Upper lobe of right lung (tissue), 1 donor: ENCODE measurements at regions not wholly inside any gene's neighbourhood (a gene's known extent, or its start where the extent isn't known, plus 50 kb on each side); places are given as distances from the start of the nearest gene placed in this dataset.

Experiments
- ATAC-seq: fragments of 200-7000 bp; cut with Tn5 transposase; one replicate; pipeline ENCODE4 v1.9.1; 2020; ENCODE audit warnings: mild to moderate bottlenecking, moderate library complexity
- DNase-seq: peaks from one replicate; pipeline ENCODE4 v3.0.0-alpha.2; 2020
- H3K27ac ChIP-seq: fragments of 200-600 bp; one replicate; pipeline ENCODE4 v1.8.0; 2022
- H3K27me3 ChIP-seq: fragments of 200-600 bp; one replicate; pipeline ENCODE4 v1.8.0; 2022; ENCODE audit warnings: mild to moderate bottlenecking
- H3K36me3 ChIP-seq: fragments of 200-600 bp; one replicate; pipeline ENCODE4 v1.8.0; 2022
- H3K4me1 ChIP-seq: fragments of 200-600 bp; one replicate; pipeline ENCODE4 v1.8.0; 2022
- H3K4me3 ChIP-seq: fragments of 200-600 bp; one replicate; pipeline ENCODE4 v1.8.0; 2022; ENCODE audit warnings: mild to moderate bottlenecking
- H3K9me3 ChIP-seq: fragments of 200-600 bp; one replicate; pipeline ENCODE4 v1.8.0; 2022
- CTCF ChIP-seq: fragments of 200-600 bp; IDR thresholded peaks from one replicate; pipeline ENCODE4 v1.8.0; 2022; ENCODE audit warnings: antibody characterized with exemption
- intact Hi-C: fragments of 100-400 bp; cut with DNase I; formaldehyde crosslinking; loops from one replicate; pipeline ENCODE4 v1.11.0; 2022
- donor health status: DM: no; HTN: yes; CAD: no; lungs with severe emphysema.

GRCh38 chr4:82213485-82214417, 160.0 kb downstream of the HNRNPD start:
- Histone ChIP-seq H3K9me3 (no peaks in the 10 kb centered on the region), H3K27ac (no peak overlapping the region), H3K27me3 (no peaks in the 10 kb centered on the region), H3K36me3 (no peaks in the 10 kb centered on the region), H3K4me3 (no peak overlapping the region), H3K4me1 (no peaks in the 10 kb centered on the region)
- DNase-seq (no peak), ATAC-seq (no peak)
- TF ChIP-seq CTCF: no peak
- intact Hi-C loops: no loop called here

- intact Hi-C loops: no loop called here
- Histone ChIP-seq H3K36me3 (no peaks in the 10 kb centered on the region), H3K27me3 (no peaks in the 10 kb centered on the region), H3K9me3 (no peaks in the 10 kb centered on the region), H3K4me1 (no peaks in the 10 kb centered on the region), H3K4me3 (no peak overlapping the region), H3K27ac (no peak overlapping the region)
- peak; percentile 56 for TF ChIP-seq CTCF
- peak; percentile 73 for ATAC-seq
- no peak for DNase-seq
These were observed 171.8 kb downstream of the HNRNPD start for GRCh38 chr4:82201805-82202641.

GRCh38 chr4:82201303-82201702, 172.5 kb downstream of the HNRNPD start:
- H3K27me3 ChIP-seq: no peaks in the 10 kb centered on the region
- H3K9me3 ChIP-seq: no peaks in the 10 kb centered on the region
- DNase-seq (peak; percentile 69), ATAC-seq (peak; percentile 76)
- H3K4me3 ChIP-seq: no peak overlapping the region
- no peaks in the 10 kb centered on the region for H3K36me3 ChIP-seq
- TF ChIP-seq CTCF: no peak
- H3K4me1 ChIP-seq: no peaks in the 10 kb centered on the region
- no peak overlapping the region for H3K27ac ChIP-seq
- intact Hi-C loops: no loop called here

- no peak for TF ChIP-seq CTCF
- ATAC-seq (no peak), DNase-seq (no peak)
- Histone ChIP-seq H3K36me3 (no peaks in the 10 kb centered on the region), H3K9me3 (no peaks in the 10 kb centered on the region), H3K27me3 (no peaks in the 10 kb centered on the region), H3K4me1 (no peaks in the 10 kb centered on the region), H3K4me3 (no peak overlapping the region), H3K27ac (no peak overlapping the region)
- intact Hi-C loops: no loop called here
These were observed 173.7 kb downstream of the HNRNPD start for GRCh38 chr4:82200046-82200445.

GRCh38 chr4:82194329-82194728, 179.5 kb downstream of the HNRNPD start:
- no peak for TF ChIP-seq CTCF
- H3K4me1 ChIP-seq: no peaks in the 10 kb centered on the region
- H3K27ac ChIP-seq: no peak overlapping the region
- no peaks in the 10 kb centered on the region for H3K27me3 ChIP-seq
- no peak overlapping the region for H3K4me3 ChIP-seq
- intact Hi-C loops: no loop called here
- DNase-seq: no peak
- ATAC-seq: no peak
- no peaks in the 10 kb centered on the region for H3K36me3 ChIP-seq
- no peaks in the 10 kb centered on the region for H3K9me3 ChIP-seq
